IMR-90 (cell line): ENCODE measurements at regions not wholly inside any gene's neighbourhood (a gene's known extent, or its start where the extent isn't known, plus 50 kb on each side); places are given as distances from the start of the nearest gene placed in this dataset.

Experiments
- ATAC-seq: fragments of 200-7000 bp; cut with Tn5 transposase; 2 replicates; pipeline ENCODE4 v1.9.1; 2020; ENCODE audit warnings: low read depth, mild to moderate bottlenecking, moderate library complexity
- BruUV-seq: library from RNA; stranded (reverse); fragments of 400-500 nt; replicated peaks from 2 replicates; lab custom pipeline; 2021; lab: Mats Ljungman, UMichigan
- CTCF ChIA-PET: fragments of 300-600 bp; formaldehyde crosslinking; extraction: SDS; loops from one replicate; lab custom pipeline; 2021; ENCODE audit warnings: antibody characterized with exemption; lab: Yijun Ruan, JAX
- POLR2A ChIA-PET: fragments of 300-600 bp; sonication (Branson Sonifier 250); formaldehyde crosslinking; loops from one replicate; lab custom pipeline; 2022; ENCODE audit warnings: antibody characterized with exemption; ENCODE audit not compliant: unreplicated experiment; lab: Charles Lee
- DNase-seq: peaks from one replicate; pipeline ENCODE4 v3.0.0; 2013
- H2AFZ ChIP-seq: replicated peaks from 2 replicates; pipeline ENCODE3; 2013; ENCODE audit warnings: low read length, mild to moderate bottlenecking; ENCODE audit not compliant: poor library complexity
- H2AK5ac ChIP-seq: 2 replicates; pipeline ENCODE4 v1.6.1; 2013; ENCODE audit warnings: low read depth, low read length, inconsistent platforms
- H2AK9ac ChIP-seq: replicated peaks from 2 replicates; pipeline ENCODE3; 2013; ENCODE audit warnings: mild to moderate bottlenecking, low read depth, low read length, moderate library complexity; ENCODE audit not compliant: poor library complexity
- H2BK120ac ChIP-seq: 2 replicates; pipeline ENCODE4 v1.6.1; 2013; ENCODE audit warnings: low read depth, low read length, inconsistent platforms
- H2BK15ac ChIP-seq: 3 replicates; pipeline ENCODE4 v1.6.1; 2013; ENCODE audit warnings: low read depth, low read length, inconsistent platforms
- H2BK20ac ChIP-seq: 2 replicates; pipeline ENCODE4 v1.6.1; 2013; ENCODE audit warnings: low read depth, mild to moderate bottlenecking, inconsistent platforms, low read length, moderate library complexity
- H2BK5ac ChIP-seq: 2 replicates; pipeline ENCODE4 v1.6.1; 2013; ENCODE audit warnings: mild to moderate bottlenecking, low read depth, low read length, inconsistent platforms; ENCODE audit not compliant: poor library complexity, severe bottlenecking
- H3K14ac ChIP-seq: replicated peaks from 2 replicates; pipeline ENCODE4 v1.6.1; 2013; ENCODE audit warnings: low read depth, low read length, inconsistent platforms
- H3K18ac ChIP-seq: 2 replicates; pipeline ENCODE4 v1.6.1; 2013; ENCODE audit warnings: low read depth, low read length, control low read depth
- H3K23ac ChIP-seq: 2 replicates; pipeline ENCODE4 v1.6.1; 2013; ENCODE audit warnings: low read depth, low read length, inconsistent platforms
- H3K27ac ChIP-seq: 2 replicates; pipeline ENCODE4 v1.5.1; 2013; ENCODE audit warnings: mild to moderate bottlenecking, control low read depth, low read length; ENCODE audit not compliant: insufficient read depth
- H3K27me3 ChIP-seq: 2 replicates; pipeline ENCODE4 v1.6.1; 2013; ENCODE audit warnings: low read length; ENCODE audit not compliant: control insufficient read depth, insufficient read depth
- H3K36me3 ChIP-seq: 2 replicates; pipeline ENCODE4 v1.6.1; 2013; ENCODE audit warnings: low read length, mixed read lengths; ENCODE audit not compliant: control insufficient read depth, insufficient read depth
- H3K4ac ChIP-seq: 2 replicates; pipeline ENCODE4 v1.6.1; 2013; ENCODE audit warnings: low read depth, low read length, inconsistent platforms
- H3K4me1 ChIP-seq: 2 replicates; pipeline ENCODE4 v1.6.1; 2013; ENCODE audit warnings: low read length, mixed read lengths; ENCODE audit not compliant: control insufficient read depth, insufficient read depth
- H3K4me2 ChIP-seq: 2 replicates; pipeline ENCODE4 v1.6.1; 2013; ENCODE audit warnings: low read depth, mild to moderate bottlenecking, control low read depth, low read length, moderate library complexity
- H3K4me3 ChIP-seq: 2 replicates; pipeline ENCODE4 v1.5.1; 2013; ENCODE audit warnings: low read depth, mild to moderate bottlenecking, control low read depth, low read length, moderate library complexity; ENCODE audit not compliant: insufficient read depth
- H3K56ac ChIP-seq: 2 replicates; pipeline ENCODE4 v1.6.1; 2013; ENCODE audit warnings: low read length, inconsistent platforms; ENCODE audit not compliant: insufficient read depth; ENCODE audit errors: extremely low read depth
- H3K79me1 ChIP-seq, 2 experiments: 2 replicates each; pipeline ENCODE4 v1.6.1; 2013; ENCODE audit warnings: low read length in 2 of 2, inconsistent platforms in 1 of 2, low read depth in 1 of 2
- H3K9ac ChIP-seq: 2 replicates; pipeline ENCODE4 v1.6.1; 2013; ENCODE audit warnings: low read depth, low read length, control low read depth
- H3K9me1 ChIP-seq: 2 replicates; pipeline ENCODE4 v1.6.1; 2013; ENCODE audit warnings: low read length, inconsistent platforms; ENCODE audit not compliant: insufficient read depth
- H3K9me3 ChIP-seq: 2 replicates; pipeline ENCODE4 v1.6.1; 2013; ENCODE audit warnings: low read length; ENCODE audit not compliant: control insufficient read depth, insufficient read depth
- H4K20me1 ChIP-seq: 2 replicates; pipeline ENCODE4 v1.6.1; 2013; ENCODE audit warnings: low read length, inconsistent platforms; ENCODE audit not compliant: insufficient read depth
- H4K5ac ChIP-seq: 2 replicates; pipeline ENCODE4 v1.6.1; 2013; ENCODE audit warnings: mild to moderate bottlenecking, low read depth, low read length, control low read depth
- H4K8ac ChIP-seq, 2 experiments: 2 replicates each; pipeline ENCODE4 v1.6.1; 2013; ENCODE audit warnings: low read depth in 2 of 2, low read length in 2 of 2, control low read depth in 1 of 2, inconsistent platforms in 1 of 2
- H4K91ac ChIP-seq: 2 replicates; pipeline ENCODE4 v1.6.1; 2013; ENCODE audit warnings: low read depth, low read length, inconsistent platforms; ENCODE audit not compliant: insufficient read depth
- CHD1 ChIP-seq: IDR thresholded peaks from 2 replicates; pipeline ENCODE4 v1.6.1; 2012; ENCODE audit warnings: low read depth, low read length, improper control_type of control experiment
- MXI1 ChIP-seq: IDR thresholded peaks from 2 replicates; pipeline ENCODE4 v1.6.1; 2012; ENCODE audit warnings: low read depth, mild to moderate bottlenecking, low read length, moderate library complexity, borderline replicate concordance
- WGBS, 2 experiments: methylation state at CpG; one replicate each; pipeline versions ENCODE4 v1.1.5 to v1.1.7; 2013; ENCODE audit warnings: missing lambda C conversion rate in 2 of 2; ENCODE audit not compliant: insufficient read length in 1 of 2; ENCODE audit errors: extremely low coverage in 2 of 2; 5-methylcytosine and 5-hydroxymethylcytosine counted together
- dilution Hi-C: fragments of 300-500 bp; cut with HindIII; formaldehyde crosslinking; loops from one replicate; pipeline ENCODE4 v1.14.3; 2018; ENCODE audit warnings: low sequenced_read_pairs; ENCODE audit not compliant: unreplicated experiment
- in situ Hi-C: fragments of 300-500 bp; cut with MboI; formaldehyde crosslinking; loops from 3 replicates; pipeline ENCODE4 v1.14.3; 2019; ENCODE audit warnings: low sequenced_read_pairs, inconsistent platforms, mixed read lengths
- intact Hi-C: fragments of 100-400 bp; cut with micrococcal nuclease; formaldehyde crosslinking; loops from 2 replicates; pipeline ENCODE4 v1.10.0; 2022

DNA sequence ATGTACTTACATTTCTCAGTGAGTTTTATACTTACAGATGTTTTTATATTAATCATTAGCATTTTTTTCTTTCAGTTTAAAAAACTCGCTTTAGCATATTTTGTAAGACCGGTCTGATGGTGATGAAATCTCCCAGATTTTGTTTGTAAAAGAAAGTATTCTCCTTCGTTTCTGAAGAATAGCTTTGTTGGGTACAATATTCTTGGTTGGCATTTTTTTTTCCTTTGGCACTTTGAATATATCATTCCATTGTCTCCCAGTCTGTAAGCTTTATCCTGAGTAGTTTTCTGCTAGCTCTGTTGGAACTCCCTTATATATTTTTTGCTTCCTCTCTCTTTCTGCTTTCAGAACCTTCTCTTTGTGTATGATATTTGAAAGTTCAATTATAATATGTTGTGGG is 412.6 kb downstream of the RASEF start:
- Histone ChIP-seq H3K4me1 (no peaks in the 10 kb centered on the region), H3K36me3 (no peaks in the 10 kb centered on the region), H3K4me3 (no peak overlapping the region), H3K4ac (no peak overlapping the region), H3K14ac (no peak overlapping the region), H4K20me1 (no peaks in the 10 kb centered on the region), H3K18ac (no peak overlapping the region), H3K23ac (no peak overlapping the region), H2BK15ac (no peak overlapping the region), H2BK20ac (no peak overlapping the region), H4K5ac (no peak overlapping the region), H3K9me1 (no peaks in the 10 kb centered on the region), H3K27ac (no peak overlapping the region), H3K79me1 (no peaks in the 10 kb centered on the region), H3K9ac (no peak overlapping the region), H3K27me3 (no peaks in the 10 kb centered on the region), H2BK120ac (no peak overlapping the region), H2BK5ac (no peak overlapping the region), H4K8ac (no peak overlapping the region), H3K4me2 (no peak overlapping the region), H2AK9ac (no peak overlapping the region), H3K9me3 (0 out of 2 replicates have a peak, but pooled peaks cover 1% of the 10 kb centered on the region), H2AK5ac (no peak overlapping the region), H3K56ac (no peak overlapping the region), H2AFZ (no peak overlapping the region), H4K91ac (no peak overlapping the region)
- dilution Hi-C loops = no loop called here
- CTCF ChIA-PET = no interaction called here
- WGBS, 2 experiments = no CpG with 5 or more reads among the region's 3 CpGs
- BruUV-seq = no TSS peak
- DNase-seq = no peak
- no peak for ATAC-seq
- intact Hi-C loops = loop anchor here (10.0 kb wide), 1 partner anchor 204 kb away; no protein-coding TSS in a partner anchor
- in situ Hi-C loops = no loop called here
- TF ChIP-seq MXI1 = no peak
- no peak for TF ChIP-seq CHD1
- POLR2A ChIA-PET = no interaction called here
